NAMALWA (cell line): ENCODE measurements at regions not wholly inside any gene's neighbourhood (a gene's known extent, or its start where the extent isn't known, plus 50 kb on each side); places are given as distances from the start of the nearest gene placed in this dataset.

Experiments used
- DNase-seq: peaks from one replicate; pipeline ENCODE4 v3.0.0-alpha.2; 2015; ENCODE audit warnings: low spot score

DNA sequence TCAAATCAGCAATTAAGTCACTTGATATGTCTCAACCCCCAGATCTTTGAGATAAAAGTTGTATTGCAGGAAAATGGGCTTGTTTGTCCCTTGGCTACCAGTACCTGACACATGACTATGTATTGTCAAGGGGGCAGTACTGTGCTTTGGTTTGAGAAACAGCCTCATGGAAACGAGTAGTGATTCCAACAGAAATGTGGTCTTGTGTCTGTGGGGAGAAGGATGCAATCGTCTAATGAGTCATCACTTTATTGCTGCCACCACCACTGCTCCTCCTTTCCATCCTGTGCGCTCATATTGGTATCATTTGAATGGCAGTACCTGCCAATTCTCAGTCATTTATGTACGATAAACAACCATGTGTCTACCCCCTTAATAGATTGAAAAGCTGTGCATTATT is 72.8 kb upstream of the ARHGAP5 start:
- no peak for DNase-seq

DNA sequence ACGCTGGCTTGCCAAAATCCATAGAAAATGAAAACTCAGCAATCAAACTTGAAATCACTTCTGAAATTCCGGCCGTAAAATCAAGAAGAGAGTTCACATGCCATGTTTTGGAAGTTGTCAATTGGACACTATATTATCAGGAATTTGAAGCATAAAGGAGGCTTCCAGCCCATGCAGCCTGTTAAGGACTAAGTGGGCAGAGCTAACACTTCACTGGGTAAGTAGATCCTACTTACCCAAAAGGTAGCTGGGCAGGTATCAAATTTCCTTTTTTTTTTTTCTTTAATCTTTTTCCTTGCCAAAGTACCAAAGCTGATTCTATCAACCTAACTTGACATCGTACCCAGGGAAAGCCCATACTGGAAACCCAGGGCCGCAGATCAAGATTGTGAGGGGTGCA is 71.5 kb upstream of the ARHGAP5 start:
- no peak for DNase-seq

DNA sequence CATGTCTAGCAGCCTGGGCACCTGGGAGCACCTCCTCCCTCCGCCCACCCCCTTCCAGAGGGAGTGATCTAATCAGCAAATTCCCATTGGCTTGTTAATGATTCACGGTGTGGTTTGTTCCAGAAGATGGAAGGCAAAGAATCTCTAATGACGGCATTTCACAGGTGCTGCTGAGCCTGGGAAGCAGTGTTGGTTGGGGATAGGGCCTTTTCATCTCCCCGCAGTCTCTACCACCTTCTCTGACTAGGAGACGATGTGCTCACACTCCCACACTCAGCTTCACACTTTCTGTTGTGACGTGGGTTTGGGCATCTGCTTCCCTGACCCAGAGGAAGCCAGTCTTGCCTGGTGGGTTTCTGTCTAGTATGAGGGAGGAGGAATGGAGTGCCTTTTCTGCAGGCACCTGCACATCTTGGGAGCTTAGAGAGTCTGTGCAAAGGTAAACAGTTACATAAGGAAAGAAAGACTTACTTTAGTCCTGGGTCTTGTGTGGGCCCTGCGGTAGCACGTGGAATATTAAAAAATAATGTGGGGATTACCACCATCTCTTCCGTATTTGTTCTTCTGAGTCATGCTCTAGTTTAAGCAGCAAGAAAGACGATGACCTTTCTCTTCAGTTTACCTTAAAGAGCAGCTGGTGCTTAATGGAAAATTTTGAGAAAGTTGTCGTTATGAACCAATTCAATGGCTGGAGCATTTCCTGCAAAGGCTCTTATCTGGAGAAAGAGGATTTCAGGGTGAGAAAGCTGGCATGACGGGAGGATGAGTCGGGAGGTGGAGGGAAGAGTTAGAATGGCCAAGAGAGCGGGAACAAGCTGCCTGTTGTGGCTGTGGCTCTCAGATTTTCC is 70.6 kb upstream of the ARHGAP5 start:
- DNase-seq: no peak

DNA sequence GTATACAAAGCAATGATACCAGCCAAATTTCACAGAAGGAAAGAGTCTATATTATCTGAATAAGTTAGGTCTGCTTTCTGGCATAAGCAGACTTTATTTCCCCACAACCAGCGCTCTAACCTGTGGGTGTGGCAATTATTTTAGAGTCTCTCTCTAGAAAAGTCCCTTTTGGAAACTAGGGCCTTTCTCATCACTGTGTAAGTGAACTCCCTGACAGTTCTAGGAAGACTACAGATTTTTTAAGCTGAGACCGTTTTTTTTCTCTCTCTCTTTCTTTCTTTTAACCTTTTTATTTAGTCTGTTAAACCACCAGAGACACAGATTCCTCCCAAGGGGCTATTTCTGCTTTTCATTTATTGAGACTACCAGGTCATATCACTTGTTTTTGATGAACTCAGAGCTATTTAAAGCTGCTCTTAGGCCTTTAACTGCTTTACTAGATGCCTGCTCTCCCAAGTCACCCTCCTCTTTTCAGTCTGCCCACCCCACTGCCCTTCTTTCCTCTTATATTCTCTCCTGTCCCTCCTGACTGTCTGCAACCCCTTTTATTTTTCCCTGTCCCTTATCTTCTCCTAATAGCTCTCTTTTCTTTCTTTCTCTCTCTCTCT is 69.2 kb upstream of the ARHGAP5 start:
- no peak for DNase-seq

DNA sequence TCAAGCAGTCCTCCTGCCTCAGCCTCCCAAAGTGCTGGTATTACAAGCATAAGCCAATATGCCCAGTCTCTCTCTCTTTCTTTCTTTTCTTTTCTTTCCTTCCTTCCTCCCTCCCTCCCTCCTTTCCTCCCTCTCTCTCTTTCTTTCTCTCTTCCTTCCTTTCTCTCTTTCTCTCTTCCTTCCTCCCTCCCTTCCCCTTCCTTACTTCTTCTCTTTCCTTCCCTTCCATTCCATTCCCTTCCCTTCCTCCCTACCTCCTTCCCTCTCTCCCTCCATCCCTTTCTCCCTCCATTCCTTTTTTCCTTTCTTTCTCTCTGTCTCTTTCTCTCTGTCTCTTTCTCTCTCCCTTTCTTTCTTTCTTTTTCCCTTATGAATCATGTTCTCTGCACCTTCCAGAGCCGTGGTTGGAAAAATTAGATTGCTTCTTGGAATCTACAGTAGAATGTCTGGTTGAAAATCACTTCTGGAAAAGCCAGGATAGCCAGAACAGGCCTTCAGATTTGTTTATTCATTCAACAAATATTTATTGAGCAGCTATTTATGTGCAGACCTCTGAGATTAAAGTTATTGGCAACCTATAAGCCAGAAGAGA is 68.4 kb upstream of the ARHGAP5 start:
- DNase-seq: no peak

DNA sequence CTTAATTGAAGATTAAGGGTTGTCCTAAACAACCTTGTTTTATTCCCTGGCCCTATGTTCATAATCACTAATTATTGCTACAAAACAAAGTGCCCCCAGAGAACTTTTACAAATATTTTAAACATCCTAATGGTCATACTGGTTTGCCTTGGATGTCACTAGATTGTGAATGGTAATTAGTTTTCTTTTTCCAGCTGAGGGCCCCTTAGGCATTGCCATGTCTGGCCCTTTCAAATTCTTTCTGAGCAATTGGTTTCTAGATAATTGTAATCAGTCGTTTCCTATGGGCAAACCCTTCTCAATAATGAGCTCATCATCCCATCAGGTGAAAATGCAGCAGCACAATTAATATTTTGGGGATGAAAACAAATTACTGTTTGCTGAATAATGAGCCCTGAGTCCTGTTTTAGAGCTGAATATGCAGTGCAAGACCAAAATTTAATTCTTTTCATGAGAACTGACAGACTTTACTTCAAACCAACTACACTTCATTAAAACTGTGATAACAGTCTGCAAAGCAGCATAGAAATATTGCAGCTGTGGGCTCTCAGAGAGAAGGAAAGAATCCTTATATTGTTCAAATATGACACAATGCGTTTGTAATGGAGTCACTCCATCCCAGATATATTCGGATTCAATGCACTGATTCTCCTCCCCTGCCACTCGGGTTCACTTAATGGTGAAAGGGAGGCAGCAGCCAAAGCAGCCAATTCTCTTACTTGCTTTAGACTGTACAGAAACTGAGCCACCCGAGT is 67.7 kb upstream of the ARHGAP5 start:
- DNase-seq: no peak

DNA sequence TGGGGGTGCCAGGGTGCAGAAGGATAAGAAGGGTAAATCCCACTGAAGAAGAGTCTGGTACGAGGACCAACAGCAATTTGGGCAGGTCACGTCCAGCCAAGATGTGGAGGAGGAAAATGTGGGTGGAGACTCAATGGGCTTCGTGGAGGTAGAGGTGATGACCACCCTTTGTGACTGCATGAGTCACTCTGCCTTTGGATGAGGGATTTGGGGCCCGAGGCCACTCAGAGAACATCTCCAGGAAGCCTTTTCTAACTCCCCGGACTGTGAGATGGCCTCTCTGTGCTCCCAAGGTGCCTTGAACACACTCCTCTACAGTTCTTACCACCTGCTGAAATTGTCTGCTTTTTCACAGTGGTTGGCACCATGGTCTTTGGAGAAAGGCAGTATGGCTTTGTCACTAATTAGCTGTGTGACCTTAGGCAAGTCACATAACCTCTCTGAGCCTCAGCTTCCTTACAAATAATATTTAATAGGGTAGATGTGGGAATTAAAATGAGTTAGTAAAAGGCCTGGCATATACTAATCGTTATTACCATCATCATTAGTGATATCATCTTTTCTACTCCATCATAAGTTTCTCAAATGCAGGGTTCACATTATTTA is 67.0 kb upstream of the ARHGAP5 start:
- no peak for DNase-seq

DNA sequence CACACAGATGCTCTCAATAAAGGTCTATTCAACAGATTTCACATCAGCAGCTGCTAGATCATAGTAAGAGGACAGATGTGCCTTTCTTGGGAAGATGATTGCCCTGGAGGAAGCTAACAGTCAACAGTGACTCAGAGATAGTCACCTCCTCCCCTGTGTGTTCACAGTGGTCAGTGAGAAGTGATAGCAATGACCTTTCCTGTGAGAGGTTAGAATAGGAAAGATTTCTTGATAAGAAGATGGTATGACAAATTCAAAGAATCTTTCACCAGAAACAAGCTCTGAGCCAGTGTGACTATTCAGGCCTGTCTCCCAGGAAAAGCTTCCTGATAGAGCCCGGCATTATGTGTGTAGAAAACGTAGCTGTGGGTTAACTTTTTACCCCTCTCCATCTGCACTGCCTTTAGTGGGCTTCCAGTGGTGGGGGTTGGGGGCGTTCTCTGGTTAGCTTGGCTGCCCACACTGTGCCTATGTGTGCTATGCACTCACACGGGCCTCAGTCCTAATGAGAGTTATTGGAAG is 66.4 kb upstream of the ARHGAP5 start:
- no peak for DNase-seq

DNA sequence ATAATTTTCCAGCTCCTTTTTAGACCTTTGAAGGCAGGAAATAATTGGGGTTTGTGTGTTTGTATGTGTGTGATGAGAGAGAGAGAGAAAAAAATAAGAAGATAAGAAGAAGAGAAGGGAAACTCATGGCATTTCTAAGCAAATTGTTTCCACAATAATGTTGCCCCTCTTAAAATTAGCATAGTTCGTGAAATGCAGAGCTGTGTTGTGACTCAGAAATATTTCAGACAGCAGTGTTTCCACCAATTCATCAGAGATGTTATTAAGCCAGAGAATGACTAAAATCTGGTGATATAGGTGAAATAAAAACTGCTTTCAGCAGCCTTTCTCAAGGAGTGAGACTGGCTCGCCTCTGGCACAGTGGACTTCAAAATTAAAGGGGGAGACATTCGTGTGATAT is 65.9 kb upstream of the ARHGAP5 start:
- DNase-seq: no peak

DNA sequence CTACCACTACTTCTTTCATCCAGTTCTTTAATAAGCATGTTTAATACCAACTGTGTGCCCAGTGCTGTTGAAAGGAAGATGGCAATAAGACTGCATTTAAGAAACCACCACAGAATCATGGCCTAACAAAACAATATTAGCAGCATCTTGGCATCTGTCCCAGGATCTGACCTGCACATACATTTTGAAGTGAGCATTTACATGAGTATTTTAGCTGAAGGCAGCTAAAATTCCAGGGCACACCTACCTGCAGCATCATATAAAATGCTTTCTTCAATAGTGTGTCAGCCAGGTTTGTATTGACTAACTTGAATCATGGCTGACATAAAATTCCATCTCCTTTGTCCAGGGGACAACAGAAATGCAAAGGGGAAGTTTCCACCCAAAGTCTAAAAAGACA is 65.0 kb upstream of the ARHGAP5 start:
- DNase-seq: no peak

DNA sequence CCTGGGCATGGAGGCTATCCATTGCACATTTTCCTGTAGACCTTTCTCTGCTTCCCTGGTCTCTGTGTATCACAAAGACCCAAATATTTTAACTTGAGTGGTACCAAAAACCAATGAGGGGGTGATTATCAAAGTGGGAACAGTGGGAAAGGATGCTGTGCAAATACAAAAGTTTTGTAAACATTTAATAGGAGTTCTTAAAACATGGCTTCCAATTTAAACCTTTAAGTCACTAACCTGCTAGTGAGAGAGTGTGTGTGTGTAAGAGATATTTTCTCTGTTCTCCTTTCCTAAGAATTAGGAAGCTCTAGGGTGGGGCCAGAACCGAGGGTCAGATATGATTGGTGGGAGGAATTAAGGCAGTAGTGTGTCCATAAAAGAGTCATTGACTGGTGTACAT is 64.5 kb upstream of the ARHGAP5 start:
- no peak for DNase-seq

DNA sequence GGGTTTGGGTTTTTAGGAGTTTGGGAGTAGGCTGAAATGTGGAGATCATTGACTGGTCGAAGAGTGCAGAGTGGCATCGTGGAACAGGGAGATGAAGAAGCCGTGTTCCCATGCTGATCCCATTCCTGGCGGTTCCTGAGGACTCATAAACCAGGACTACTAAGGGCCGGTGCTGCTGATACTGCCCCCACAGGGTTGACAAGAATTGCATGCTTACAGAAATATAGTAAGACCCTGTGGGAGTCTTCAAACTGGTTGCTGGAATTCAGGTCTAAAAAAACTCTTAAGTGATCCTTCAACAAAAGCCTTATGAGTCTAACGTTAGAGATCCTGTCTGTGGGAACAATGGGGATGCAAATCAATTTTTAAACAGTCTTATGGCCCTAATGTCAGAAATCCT is 64.0 kb upstream of the ARHGAP5 start:
- DNase-seq: no peak

DNA sequence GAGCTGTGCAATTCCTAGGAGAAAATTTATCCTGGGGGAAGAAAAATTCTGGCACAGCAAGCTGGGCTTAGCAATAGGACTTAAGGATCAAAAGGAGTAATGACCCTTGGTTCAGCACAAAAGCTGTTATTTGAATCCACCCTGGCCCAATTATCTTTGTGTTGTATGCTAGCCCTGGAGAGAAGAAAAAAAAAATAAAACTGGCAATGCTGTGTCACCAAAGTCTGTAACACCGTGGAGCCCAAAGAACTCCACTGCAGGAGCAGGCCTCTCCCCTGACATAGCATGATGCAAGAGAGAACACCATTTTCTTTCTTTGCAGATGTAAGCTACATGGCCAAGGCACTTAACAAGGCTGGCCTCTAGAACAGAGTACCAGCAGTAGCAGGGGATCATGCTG is 63.0 kb upstream of the ARHGAP5 start:
- DNase-seq: no peak

DNA sequence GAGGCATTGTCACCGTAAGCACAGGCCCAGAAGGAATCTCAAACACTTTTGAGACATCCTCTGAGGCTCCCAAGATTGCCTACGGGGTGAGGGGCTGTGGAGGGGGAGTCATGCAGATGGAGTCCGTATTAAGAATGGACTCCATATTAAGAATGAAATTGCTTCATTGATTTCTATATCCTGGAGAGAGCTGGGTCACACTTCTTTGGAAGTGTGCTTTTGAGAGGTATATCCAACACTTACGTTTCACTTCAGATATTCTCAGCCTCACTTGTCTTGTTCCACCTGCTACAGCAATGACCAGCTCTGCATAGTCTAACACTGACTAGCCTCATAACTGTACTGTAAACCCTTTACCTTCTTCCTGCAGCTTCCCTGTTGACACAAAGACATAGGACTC is 62.6 kb upstream of the ARHGAP5 start:
- no peak for DNase-seq

DNA sequence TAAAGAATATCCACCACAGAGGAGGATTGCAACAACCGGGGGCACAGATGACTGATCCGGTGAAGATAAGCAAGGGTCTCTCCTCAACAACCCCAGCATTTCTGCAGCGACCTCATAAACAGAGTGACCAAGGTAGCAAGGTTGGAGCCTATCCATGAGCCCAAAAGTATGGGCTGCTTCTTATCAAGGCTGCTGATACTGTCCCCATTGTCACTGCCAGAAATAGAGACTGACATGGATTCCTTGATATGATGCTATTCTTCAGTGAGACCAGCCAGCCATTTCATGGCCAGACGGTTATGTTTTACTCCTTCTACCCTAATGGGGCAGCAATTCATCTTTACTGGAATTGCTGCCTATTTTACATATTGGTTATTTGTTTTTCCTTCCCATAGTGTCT is 61.9 kb upstream of the ARHGAP5 start:
- no peak for DNase-seq

DNA sequence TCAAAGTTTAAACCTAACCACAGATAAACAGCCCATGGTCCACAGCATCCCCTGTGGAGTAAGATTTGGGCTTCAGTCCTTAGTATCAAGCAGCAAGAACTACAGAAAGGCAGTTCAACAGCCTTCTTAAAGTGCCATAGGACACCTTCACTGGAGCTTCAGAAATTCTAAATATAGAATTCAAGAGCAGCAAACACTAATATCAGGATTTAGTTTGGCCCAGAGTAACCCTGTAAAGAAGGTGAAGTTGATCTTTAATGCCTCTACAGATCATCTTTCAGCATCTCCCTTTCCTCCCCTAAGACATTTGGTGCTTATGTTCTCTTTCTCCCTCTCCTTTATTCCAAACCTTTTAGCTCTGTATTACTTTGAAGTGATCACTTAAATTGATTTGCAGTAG is 59.5 kb upstream of the ARHGAP5 start:
- no peak for DNase-seq

DNA sequence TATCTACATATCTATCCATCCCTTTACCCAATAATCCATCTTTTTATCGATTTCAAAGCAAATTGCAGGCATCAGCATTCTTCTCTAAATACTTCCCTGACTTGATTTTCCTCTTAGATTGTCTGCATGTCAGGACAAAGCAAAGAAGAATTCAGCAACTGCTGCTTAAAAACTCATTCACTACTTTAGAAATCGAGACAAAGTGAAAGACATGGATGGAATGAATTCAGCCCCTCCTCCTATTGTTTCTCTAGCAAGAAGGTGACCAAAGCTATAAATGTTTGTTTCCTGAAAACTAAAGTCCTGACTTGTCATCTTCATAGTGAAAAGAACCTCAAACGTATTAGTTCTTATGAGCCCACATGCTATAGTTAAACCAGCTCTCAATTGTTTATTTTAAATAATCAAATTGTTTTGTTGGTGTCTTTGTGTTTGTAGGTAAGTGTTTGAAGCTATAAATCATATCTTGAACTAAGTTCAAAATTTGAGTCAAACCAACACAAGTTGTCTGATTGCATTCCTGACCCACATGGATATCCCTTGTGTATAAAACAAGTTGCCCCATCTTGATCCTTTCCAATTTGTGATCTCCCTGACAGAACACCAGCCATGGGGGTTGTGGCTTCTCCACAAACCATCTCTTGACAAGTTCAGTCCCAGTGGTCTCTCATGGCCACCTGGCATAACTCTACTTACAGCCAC is 58.6 kb upstream of the ARHGAP5 start:
- no peak for DNase-seq

DNA sequence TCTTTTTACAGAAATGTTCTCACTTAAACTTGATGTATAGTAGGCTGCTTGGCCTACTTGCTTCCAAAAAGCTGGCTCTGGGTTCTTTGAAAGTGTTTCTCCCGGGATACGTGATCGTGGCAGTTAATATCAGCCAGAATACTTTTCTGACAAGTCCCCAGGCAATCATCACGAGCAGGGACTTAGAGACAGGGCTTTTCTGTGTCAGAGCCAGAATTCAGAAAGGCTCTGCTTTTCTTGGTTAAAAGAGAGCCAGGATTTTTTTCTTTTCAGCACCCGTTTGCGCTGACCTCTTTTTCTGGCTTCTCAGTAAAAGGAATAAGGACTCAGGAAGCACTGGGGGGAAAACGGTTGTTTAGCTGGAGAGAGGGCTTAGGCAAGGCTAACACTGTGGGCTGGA is 57.8 kb upstream of the ARHGAP5 start:
- no peak for DNase-seq

DNA sequence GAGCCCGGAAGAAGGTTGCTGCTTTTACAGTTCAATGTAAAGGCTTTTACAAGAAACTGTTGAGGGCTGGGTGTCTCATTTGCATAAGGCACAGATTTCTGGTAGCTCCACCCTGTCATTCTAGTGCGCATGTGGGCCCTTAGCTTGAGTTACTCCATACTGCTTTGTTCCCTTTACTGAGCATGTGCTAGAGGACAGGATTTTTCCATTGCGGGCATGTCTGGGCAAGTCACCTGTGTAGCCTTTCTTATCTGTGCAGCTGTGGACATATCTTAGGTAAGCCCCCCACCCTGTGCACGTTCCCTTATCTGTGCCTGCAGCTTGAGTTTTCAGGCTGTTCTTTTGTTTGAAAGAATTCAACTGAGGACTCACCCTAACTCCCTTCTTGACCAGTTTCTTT is 56.2 kb upstream of the ARHGAP5 start:
- DNase-seq: no peak

DNA sequence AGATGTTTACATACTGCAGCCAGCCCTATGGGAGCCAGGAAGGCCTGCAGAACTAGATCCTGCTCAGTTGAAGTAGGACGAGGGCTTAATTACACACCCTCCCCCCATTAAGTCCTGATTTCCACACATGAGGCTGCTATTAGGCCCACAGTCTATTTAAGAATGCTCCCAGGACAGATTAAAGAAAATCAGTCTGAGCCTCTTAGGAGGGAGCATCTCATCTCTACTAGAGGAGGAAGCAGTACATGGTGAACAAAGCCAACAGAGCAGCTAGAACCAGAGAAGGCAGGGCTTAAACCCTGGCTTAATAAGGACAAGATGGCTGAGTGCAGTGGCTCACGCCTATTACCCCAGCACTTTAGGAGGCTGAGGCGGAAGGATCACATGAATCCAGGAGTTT is 55.8 kb upstream of the ARHGAP5 start:
- DNase-seq: no peak

DNA sequence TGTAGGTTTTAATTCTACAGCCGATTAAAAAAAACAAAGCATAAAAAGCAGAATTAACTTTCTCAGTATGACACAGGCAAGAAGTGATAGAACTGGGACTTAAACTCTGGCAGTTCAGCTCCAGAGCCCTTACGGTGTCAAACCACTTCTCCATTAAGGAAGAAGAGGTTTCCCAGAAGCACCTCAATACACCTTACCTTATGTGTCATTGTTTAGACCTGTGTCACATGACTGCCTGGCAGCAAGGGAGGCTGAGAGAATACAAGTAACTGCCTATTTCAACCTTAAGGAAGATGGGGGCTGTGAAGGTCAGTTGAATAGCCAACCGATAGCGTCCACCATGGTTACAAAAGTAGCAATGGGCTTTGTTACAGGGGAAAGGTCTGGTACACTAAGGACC is 54.6 kb upstream of the ARHGAP5 start:
- no peak for DNase-seq
